ENCODE measurements at regions not wholly inside any gene's neighbourhood (a gene's known extent, or its start where the extent isn't known, plus 50 kb on each side); places are given as distances from the start of the nearest gene placed in this dataset.
"Not testable (repeated sequence)": the region's sequence is repeated elsewhere in the genome, so short reads cannot be mapped to it uniquely, and the experiment has no call there.

GRCh38 chr13:104577071-104577815 lies 1511.0 kb upstream of the SLC10A2 start:
- no peak for DNase-seq (ENCODE audit: low read depth in 2 of 2)

GRCh38 chr13:104571893-104572229 lies 1505.6 kb upstream of the SLC10A2 start:
- no peak for DNase-seq (ENCODE audit: low read depth in 2 of 2)

- DNase-seq (ENCODE audit: low read depth in 2 of 2) = no peak
These were observed 1505.1 kb upstream of the SLC10A2 start for GRCh38 chr13:104571161-104571892.

- no peak for DNase-seq (ENCODE audit: low read depth in 2 of 2)
These were observed 1500.9 kb upstream of the SLC10A2 start for GRCh38 chr13:104567114-104567513.

GRCh38 chr13:104565888-104566287 lies 1499.7 kb upstream of the SLC10A2 start:
- no peak for DNase-seq (ENCODE audit: low read depth in 2 of 2)

GRCh38 chr13:104553896-104554295 lies 1487.7 kb upstream of the SLC10A2 start:
- no peak for DNase-seq (ENCODE audit: low read depth in 2 of 2)

GRCh38 chr13:104553186-104553585 lies 1487.0 kb upstream of the SLC10A2 start:
- DNase-seq (ENCODE audit: low read depth in 2 of 2) = no peak

GRCh38 chr13:104534847-104535246 lies 1468.6 kb upstream of the SLC10A2 start:
- DNase-seq (ENCODE audit: low read depth in 2 of 2) = no peak

GRCh38 chr13:104532132-104532531 lies 1465.9 kb upstream of the SLC10A2 start:
- no peak for DNase-seq (ENCODE audit: low read depth in 2 of 2)

GRCh38 chr13:104530741-104531140 lies 1464.5 kb upstream of the SLC10A2 start:
- DNase-seq (ENCODE audit: low read depth in 2 of 2) = no peak

- DNase-seq (ENCODE audit: low read depth in 2 of 2) = no peak
These were observed 1460.3 kb upstream of the SLC10A2 start for GRCh38 chr13:104526561-104526960.

GRCh38 chr13:104525467-104525866 lies 1459.2 kb upstream of the SLC10A2 start:
- no peak for DNase-seq (ENCODE audit: low read depth in 2 of 2)

GRCh38 chr13:104522235-104523072 lies 1456.2 kb upstream of the SLC10A2 start:
- DNase-seq (ENCODE audit: low read depth in 2 of 2) = no peak

GRCh38 chr13:104510422-104510821 lies 1444.2 kb upstream of the SLC10A2 start:
- DNase-seq (ENCODE audit: low read depth in 2 of 2) = no peak

GRCh38 chr13:104493502-104493901 lies 1427.3 kb upstream of the SLC10A2 start:
- not testable (repeated sequence) for DNase-seq (ENCODE audit: low read depth in 2 of 2)

- no peak for DNase-seq (ENCODE audit: low read depth in 2 of 2)
These were observed 1425.7 kb upstream of the SLC10A2 start for GRCh38 chr13:104491916-104492315.

- DNase-seq (ENCODE audit: low read depth in 2 of 2) = no peak
These were observed 1420.8 kb upstream of the SLC10A2 start for GRCh38 chr13:104487006-104487405.

GRCh38 chr13:104485571-104485970 lies 1419.4 kb upstream of the SLC10A2 start:
- DNase-seq (ENCODE audit: low read depth in 2 of 2) = no peak

- no peak for DNase-seq (ENCODE audit: low read depth in 2 of 2)
These were observed 1417.4 kb upstream of the SLC10A2 start for GRCh38 chr13:104483631-104484030.

GRCh38 chr13:104477261-104477660 lies 1411.0 kb upstream of the SLC10A2 start:
- DNase-seq (ENCODE audit: low read depth in 2 of 2) = no peak

GRCh38 chr13:104473936-104474335 lies 1407.7 kb upstream of the SLC10A2 start:
- DNase-seq (ENCODE audit: low read depth in 2 of 2) = no peak

GRCh38 chr13:104466016-104466415 lies 1399.8 kb upstream of the SLC10A2 start:
- no peak for DNase-seq (ENCODE audit: low read depth in 2 of 2)
